Forelimb muscle (tissue), 1 donor: ENCODE measurements at regions not wholly inside any gene's neighbourhood (a gene's known extent, or its start where the extent isn't known, plus 50 kb on each side); places are given as distances from the start of the nearest gene placed in this dataset.

Experiments used
- DNase-seq: peaks from one replicate; pipeline ENCODE4 v3.0.0-alpha.2; 2013; ENCODE audit warnings: low read depth

GRCh38 chr5:51276250-51276649, 107.0 kb upstream of the ISL1 start:
- no peak for DNase-seq

- no peak for DNase-seq
These were observed 104.7 kb upstream of the ISL1 start for GRCh38 chr5:51278539-51278938.

GRCh38 chr5:51279983-51280706, 103.1 kb upstream of the ISL1 start:
- DNase-seq = no peak

- no peak for DNase-seq
These were observed 97.2 kb upstream of the ISL1 start for GRCh38 chr5:51286046-51286445.

GRCh38 chr5:51302343-51302742, 80.9 kb upstream of the ISL1 start:
- DNase-seq = no peak

- no peak for DNase-seq
These were observed 56.4 kb upstream of the ISL1 start for GRCh38 chr5:51326844-51327243.
